Activated gamma-delta T cell treated with anti-CD3 and anti-CD28 coated beads, Interleukin-2, amount 50 U/mL, for 16 hours (primary cell): ENCODE measurements at regions not wholly inside any gene's neighbourhood (a gene's known extent, or its start where the extent isn't known, plus 50 kb on each side); places are given as distances from the start of the nearest gene placed in this dataset.

ENCODE experiments used
- DNase-seq: peaks from one replicate; pipeline ENCODE4 v3.0.0-alpha.2; 2020; ENCODE audit warnings: low read depth

DNA sequence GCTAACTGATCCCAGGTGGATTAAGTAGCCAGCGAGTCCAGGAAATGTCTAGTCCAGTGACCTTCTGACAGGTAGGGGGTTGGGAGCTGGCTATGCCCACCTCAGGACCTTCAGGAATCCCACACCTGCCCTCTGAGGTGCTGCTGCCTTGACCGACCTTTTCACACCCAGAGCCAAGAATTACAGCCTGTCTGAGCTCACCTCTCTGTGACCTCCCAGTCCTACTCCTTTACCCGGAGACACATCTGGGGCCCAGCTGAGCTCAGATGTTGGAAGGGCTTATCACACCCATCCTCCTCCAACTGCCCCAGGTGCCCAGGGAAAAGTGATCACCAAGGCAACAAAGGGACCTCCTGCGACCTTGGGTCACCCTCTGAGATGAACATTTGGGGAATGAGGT lies 413.3 kb upstream of the TNP1 start:
- DNase-seq: no peak

DNA sequence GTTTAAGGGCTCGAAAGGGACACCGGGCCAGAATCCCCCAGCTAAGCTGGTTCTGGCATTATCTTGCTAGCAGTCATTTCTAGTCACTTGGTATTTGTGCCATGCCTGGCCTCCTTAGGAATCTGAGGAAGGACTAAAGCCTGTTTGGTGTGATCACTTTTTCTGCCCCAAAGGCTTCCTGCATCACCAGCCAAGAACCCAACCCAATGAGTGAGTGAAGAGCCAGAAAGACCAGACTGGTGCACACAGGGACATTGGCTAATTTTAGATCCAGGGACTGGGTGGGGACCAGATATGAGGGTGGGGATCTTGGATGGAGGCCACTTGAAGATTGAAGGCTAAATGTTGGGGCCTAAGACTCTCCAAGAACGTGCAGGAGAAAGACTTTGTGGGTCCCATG lies 411.9 kb upstream of the TNP1 start:
- no peak for DNase-seq

DNA sequence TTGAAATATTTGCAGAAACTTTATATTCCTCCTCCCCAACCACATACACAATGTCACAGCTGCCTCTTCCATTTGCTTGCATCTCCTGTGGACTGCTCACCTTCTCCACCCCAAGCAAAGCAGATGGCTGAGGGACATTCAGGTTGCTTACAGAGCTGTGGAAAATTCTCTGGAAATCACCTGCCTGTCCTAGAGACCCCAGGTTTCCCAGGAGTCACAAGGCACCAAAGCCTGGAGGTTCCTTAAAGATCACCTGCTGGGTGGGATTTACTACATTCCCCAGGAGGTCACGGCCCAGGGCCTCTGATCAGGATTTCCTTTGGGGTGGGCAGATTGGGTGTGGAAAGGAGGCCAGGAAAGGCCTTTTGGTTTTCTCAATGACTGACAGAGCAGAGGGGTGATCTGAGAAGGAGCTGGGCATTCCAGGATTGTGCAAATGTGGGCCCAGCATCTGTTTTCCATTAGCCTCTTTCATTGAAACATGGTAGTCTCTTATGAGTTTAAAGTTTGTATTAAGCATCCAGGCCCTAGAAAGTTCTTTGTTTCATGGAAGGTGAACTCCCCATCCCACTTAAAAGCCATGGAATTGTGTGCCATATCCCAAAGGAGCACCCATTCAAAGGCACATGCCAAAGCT lies 410.7 kb upstream of the TNP1 start:
- DNase-seq: no peak

DNA sequence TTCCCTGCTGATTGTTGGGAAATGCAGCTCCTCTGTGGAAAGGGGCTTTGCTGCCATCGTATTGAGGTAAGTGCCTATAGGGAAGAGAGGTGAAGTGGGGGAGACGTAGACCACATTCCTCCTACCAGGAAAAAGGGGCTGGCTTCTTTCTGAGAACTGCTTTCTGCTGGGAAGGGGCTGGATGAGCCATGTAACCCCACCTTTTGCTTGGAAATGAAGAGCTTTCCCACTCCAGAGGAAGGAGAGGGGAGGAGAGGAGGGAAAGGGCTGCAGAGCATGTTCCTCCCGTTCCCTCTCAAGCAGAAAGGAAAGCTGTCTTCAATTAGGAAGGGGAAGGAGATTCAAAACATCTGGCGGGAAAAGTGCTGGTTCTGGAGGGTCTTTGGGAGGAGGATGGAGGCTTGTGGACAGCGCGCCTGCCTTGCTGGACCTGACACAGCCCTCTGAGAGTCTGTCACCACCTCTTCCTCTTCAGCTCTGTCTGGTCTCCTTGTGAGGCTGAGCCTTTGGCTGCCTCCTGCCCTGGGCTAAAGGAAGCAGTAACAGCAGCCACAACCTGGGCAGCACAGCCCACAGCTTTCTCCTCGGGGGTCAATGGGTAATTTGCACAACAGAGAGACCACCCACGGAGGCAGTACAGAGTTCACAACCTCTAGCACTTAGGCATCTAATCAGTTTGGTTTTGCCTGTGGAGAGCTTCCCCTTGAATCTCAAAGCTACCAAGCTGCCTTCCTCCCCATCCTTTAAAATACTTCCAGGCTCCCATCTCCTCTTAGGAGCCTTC lies 410.0 kb upstream of the TNP1 start:
- no peak for DNase-seq

DNA sequence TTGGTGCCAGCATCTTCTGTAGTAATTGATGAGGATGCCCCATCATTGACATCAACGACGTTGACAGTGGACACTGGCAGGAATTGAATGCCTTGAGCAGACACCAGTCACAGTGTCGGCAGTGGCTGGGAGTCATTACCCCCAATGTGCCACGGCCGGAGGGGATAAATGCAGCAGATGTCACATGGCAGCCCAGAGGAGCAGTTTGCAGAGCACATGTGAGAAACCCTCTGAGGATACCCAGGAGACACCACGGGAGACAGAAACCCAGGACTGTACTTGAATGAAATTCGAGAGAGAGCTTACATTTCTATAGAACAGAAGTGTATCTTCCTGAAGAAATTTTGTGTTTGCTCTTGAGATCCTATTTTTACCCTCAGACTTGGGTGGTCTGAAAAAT lies 409.1 kb upstream of the TNP1 start:
- DNase-seq: no peak

DNA sequence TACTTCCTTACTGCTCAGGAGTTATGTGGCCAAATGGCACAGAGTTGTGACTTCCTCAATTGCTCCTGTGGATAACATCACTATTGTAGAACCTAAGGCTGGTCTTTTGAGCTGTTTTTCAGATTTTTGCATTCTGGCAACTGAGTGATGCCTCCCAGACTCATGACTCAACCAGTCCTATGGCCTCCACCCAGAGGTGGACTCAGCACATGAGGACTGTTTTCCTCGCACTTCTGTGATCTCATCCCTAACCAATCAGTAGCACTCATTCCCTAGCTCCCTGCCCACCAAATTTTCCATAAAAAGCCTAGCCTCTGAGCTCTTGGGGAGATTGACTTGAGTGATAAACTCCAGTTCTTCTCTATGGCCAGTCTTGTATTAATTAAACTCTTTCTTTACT lies 407.9 kb upstream of the TNP1 start:
- no peak for DNase-seq

DNA sequence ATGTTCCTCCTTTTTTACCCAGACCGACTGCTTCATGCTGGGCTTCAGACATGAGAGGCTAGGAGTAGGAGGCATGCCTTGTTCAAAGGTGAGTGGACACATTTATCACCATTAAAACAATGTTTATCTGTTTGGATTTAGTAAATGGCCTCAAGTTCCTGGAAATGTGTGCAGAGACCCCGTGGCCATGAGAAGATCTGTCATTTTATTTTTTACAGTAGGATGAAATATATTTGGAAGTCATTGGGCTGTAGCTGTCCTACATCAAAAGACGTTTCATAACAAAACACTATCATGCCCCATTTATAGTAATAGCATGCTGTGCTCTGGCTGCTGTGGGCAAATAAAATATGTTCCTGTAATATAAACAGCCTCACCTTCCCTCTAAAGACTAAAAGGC lies 403.9 kb upstream of the TNP1 start:
- no peak for DNase-seq

DNA sequence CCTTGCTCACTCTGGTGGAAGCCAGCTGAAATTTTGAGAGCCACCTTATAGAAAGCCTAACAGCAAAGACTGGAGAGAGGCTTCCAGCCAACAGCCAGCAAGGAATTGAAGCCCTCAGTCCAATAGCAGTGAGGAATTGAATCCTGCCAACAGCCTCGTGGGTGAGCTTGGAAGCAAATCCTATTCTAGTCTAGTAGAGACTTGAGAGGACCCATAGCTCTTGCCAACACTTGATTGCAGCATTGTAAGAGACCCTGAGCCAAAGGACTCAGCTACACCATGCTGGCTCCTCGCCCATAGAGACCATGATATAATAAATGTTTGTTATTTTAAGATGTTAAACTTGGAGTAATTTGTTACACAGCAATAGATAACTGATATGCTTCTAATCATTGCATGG lies 403.0 kb upstream of the TNP1 start:
- DNase-seq: no peak

DNA sequence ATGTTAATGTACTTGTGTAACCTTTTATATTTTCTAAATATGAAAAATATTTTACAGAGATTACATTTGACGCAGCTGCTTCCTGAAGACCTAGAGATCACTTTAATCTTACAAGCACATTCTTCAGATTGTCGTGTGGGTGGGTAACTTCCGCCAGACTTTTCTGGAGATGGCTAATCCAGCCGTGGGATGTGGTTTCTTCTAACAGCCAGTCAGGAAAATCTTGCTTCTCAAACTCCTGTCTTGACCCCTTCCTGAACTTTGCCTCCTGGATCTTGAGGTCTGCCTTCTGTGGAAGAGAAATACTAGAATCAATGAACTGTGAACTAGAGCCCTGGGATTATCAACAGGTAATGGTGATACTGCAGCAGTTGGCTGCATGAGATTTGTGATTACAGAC lies 401.6 kb upstream of the TNP1 start:
- DNase-seq: no peak

DNA sequence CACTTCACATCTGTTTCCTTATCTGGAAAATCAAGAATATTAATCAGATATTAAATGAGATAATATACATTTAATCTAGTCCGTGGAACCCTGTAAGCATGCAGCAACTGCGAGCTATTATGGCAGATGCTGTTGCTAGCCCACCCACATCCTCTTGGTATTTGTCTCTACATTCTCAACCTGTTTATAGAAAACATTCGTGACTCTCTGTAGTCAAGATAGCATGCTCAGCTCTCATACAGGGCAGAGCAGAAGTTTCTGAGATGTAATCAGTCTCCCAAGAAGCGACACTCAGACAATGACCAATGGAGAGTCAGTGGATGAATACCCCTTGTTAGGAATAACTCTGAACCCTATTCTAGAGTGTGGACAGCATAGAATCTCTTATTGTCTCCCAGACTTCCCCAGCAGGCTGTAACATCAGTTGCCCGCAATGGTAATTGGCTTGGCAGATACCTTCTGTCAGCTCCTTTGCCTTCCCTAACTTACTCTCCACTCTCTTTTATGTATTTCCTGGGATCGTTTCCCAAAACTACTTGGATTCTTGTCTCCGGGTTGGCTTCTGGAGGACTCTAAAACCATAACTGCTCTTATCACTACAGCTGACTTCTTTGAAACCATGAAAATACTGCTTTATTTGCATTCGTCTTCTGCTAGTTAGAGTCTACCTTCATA lies 400.7 kb upstream of the TNP1 start:
- no peak for DNase-seq

DNA sequence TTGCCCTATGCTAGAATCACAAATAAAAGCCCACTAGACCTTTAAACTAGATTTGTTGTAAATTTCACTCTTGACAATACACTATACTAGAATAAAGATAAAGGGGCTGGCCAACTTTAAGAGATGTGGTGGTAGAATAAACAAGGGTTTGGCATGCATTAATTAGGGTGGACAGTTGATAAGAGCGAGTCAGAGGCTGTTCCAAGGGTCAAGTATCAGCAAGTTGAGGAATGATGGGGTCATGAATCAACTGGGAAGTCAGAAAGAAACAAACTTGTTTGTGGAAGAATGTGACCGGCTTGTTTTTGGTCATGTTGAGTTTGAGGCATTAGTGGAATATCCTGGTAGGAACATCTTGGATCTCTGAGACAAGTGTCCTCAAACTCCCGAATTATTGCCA lies 398.3 kb upstream of the TNP1 start:
- no peak for DNase-seq

DNA sequence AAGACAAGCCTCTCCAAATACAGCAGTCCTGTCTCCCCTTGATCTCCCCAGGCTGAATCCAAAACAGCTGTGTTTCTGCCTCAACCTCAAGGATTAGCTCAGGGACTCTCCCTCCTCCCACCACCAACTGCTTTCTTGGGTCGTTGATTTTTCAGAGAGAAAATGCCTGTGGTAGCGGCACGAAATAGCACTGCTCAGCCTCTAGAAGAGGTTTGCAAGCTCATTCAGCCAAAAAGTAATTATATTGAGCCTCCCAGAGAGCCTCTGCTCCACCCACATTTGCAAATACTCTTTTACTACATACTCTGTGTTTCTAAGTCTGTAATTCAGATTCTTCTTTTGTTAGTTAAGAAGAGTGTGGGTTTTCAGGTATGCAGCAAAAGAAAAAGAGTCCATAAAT lies 396.4 kb upstream of the TNP1 start:
- DNase-seq: no peak

DNA sequence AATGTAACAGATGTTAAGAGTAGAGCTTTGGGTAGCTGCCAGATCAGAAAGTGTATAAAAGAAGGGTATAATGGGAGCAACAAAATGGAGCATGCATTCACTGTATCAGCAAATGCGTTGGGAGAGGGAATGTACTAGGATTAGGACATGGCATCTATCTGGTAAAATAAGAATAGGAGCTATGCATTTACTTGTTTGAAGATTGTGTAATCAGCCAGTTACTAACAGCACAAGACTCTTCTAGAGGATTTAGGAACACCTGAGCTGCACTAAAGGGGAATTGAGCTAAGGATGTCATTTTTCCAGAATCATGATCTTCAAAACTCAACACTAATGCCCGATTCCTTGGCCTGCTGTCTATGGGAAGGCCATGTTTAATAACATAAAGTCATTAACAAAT lies 394.2 kb upstream of the TNP1 start:
- DNase-seq: no peak

DNA sequence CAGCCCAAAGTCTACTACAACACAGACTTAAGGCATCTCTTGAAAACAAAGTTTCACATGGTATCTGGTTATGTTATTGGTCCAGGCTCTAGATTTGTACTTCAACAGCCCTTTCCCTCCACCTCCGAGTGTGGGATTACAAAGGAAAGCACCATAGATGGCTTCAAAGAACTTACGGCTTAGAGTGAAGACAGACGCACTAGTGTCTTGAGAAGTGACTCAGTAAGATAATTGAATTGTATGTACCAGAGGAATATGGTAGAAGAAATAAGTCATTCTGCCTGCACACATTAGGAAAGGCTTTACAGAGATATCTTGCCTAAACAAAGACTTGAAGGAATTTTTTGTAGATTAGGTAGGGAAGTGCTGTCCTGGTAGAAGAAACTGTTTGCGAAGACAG lies 392.3 kb upstream of the TNP1 start:
- no peak for DNase-seq

DNA sequence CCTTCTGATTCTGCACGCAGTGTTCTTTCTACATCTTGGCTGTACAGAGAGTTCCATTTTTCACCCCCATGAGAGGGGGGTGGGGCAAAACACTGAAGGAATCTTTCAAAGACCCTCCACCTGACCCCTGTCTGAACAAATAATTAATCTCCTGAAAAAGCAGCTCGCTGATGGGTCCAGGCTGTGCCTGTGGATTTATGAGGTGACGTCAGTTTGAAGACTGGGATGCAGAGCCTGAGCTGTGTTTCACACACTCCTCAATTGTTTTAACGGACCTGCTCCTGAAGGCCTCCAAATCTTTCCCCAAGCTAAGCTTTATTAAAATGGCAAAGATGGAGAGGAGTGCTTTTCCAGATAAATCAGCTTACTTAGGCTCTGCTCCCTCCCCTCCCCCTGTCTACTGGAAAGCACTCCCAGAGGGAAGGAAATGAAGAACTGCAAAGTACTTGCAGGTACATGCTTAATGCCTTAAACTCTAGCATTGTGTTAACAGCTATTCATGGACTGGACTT lies 390.2 kb upstream of the TNP1 start:
- DNase-seq: no peak

DNA sequence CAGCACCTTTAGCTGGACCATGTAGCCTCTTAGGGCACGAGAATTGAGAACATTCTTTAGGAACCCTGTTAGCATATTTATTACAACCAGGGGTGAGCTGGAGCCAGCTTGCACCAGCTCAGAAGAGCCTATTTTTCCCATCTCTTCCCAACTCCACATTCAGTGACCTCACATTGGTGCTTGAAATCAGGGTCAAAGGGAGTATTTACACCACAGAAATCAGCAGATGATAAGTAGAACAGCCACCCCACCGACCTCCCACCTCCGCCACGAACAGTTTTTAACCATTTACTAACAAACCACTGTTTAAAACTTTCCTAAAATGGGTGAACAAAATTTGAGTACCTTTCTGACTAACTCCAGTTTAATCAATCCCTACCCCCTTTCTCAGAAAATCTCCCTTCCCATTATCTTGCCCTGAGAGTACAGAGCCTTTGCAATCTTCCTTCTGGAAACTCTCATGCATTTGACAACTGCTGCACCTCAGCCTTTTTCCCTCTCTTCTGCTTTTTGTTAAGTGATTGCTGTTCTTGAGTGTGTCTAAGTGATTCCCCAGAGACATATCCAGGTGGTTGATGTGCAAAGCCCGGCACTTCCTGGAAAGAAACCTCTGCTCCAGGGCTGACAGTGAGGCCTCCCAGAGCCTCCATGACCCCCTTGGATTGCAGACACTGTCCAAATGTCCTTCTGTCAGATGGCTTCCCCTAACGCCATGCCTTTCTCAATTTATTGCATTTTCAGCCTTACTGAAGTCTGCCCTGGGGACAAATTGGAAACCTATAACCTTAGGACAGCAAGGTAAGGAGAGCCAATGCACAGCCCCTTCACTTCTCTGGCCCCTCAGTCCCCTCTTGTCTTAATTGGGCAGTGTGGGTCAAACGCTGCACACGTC lies 389.5 kb upstream of the TNP1 start:
- DNase-seq: no peak

DNA sequence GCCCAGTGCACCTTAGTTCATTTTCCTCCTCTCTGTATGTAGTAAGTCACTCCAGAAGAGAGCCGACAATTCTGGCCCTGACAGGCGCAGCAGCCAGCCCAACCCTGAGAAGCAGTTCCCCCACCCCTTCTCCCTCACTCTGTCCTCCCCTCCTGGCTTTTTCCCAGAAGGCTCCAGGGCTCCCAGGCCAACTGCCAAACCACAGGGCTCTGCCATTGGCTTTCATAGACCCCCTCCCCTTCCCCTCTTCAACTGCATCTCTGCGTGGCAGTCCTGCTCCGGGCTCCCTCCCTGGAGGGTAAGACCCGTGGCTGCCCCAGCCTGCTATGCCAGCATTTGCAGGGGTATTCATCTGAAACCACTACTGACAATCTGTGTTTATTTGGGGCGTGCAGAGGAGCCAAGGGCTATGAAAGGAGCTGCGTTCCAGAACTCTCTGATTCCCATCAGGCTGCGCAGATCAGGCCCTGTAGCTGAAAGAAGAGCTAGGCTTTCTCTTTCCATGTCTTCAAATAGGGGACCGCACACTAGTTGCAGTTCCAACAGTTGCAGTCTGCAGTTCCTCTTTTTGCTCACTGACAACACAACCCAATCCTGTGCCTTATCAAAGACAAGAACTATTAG lies 388.6 kb upstream of the TNP1 start:
- DNase-seq: no peak

DNA sequence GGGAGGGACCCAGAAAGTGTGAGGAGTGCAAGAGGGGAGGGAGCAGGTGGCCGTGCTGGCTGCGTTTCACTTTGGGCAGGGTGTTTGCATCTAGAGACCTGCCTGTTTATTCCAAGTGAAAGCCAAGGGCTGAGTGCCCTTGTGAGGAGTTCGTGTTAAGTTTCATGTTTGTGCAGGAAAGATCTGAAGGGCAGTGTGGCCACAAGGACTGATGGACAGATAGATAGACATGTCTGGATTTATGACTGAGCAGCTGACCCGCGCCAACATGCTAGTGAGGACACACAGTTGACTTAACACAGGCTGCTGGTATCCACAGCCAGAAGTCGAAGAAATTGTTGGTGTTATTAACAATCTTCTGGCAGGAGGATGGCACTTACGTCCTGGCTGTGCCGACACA lies 387.6 kb upstream of the TNP1 start:
- DNase-seq: no peak

DNA sequence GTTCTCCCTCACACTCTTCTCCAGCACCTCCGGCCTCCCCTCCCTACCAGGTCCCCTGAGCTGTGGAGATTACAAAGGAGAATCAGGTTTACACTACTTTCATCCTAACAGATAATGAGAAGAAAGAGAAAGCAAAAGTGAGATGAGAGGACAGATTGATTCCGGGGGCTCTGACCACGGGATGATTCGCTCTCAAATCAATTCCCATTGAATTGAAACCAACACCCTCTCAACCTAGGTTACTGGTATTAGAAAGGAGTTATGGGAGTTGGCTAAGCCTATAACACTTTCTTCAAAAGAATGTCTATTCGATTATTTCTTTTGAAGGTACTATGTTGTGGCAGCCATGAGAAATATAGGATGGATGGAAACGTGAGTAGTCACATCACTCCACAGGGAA lies 386.2 kb upstream of the TNP1 start:
- DNase-seq: no peak

DNA sequence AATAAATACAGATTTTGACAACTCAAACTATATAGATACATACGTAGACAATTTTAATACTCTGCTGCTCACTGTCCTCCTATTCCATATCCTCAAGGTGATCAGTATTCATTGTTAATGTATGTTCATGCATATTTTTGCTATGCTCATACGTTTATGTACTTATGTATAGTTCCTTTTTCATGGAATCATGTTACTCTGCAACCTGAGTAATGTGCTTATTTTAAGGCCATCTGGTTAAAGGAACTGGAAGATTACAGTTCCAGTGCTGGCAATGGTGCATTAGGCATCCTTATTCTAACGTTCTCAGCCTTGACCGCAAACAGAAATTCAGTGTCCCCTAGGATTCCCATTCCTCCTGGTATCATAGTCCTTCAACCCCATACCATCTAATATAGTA lies 385.0 kb upstream of the TNP1 start:
- DNase-seq: no peak

DNA sequence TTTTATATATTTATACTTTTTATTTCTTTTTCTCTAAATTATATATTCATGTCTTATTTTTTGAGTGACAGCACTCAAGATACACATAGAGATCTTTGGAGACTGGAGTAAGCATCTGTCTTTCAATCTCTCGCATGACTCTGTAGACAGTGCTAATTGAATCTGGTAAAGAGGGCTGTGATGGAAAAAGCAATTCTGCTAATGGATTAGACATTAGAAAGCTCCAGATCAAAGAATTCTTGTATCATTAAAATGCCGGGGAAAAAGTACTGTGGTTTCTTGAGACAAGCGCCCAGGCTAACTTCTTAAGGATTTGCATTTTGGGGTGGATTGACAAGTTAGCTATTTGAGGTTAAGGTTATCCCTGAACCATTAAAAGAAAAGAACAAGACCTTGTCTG lies 383.1 kb upstream of the TNP1 start:
- DNase-seq: no peak

DNA sequence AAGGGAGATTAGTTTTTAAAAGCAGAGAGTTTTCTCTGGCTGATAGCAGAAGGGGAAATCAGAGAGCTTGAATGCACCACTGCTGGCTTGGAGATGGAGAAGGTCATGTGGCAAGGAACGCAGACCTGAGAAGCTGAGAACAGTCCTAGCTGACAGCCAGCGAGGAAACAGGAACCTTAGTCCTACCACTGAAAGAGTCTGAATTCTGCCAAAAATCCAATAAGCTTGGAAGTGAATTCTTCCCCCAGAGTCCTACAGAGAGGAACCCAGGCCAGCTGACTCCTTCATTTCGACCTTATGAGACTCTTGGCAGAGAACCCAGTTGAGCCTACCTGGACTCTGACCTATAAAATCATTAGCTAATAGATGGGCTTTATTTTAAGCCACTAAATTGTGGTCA lies 371.9 kb upstream of the TNP1 start:
- no peak for DNase-seq
